ENCODE measurements at regions not wholly inside any gene's neighbourhood (a gene's known extent, or its start where the extent isn't known, plus 50 kb on each side); places are given as distances from the start of the nearest gene placed in this dataset.
"Not testable (repeated sequence)": the region's sequence is repeated elsewhere in the genome, so short reads cannot be mapped to it uniquely, and the experiment has no call there.

- DNase-seq (ENCODE audit: low read depth); H3K4me3 ChIP-seq (ENCODE audit: low read length): not testable (repeated sequence)
Observed at GRCh38 chr15:30688684-30689083, 62.8 kb downstream of the ARHGAP11B start.

DNA sequence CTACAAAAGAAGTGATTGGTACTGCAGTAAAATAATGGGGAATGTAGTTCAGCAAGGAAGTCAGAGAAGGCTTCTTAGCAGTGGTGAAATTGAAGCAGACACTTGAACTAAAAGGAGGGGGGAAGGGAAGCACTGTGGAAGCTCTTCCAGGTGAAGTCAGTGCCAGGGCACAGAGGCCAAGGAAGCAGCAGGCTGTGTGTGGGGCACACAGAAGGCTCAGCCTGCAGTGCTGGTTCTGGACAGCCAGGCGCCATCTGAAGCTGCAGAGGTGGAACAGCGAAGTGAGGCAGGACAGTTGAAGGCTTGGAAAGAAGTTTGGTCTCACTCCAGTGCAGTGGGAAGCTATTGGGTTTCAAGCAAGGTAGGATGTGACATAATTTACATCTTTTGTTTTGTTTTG, 64.2 kb downstream of the ARHGAP11B start:
- H3K4me3 ChIP-seq (ENCODE audit: low read length); DNase-seq (ENCODE audit: low read depth): not testable (repeated sequence)

GRCh38 chr15:30695811-30696210, 69.9 kb downstream of the ARHGAP11B start:
- not testable (repeated sequence) for DNase-seq (ENCODE audit: low read depth); H3K4me3 ChIP-seq (ENCODE audit: low read length)

- not testable (repeated sequence) for H3K4me3 ChIP-seq (ENCODE audit: low read length); DNase-seq (ENCODE audit: low read depth)
Observed at GRCh38 chr15:30696439-30697314, 70.7 kb downstream of the ARHGAP11B start.

GRCh38 chr15:30697315-30697685, 71.4 kb downstream of the ARHGAP11B start:
- H3K4me3 ChIP-seq (ENCODE audit: low read length); DNase-seq (ENCODE audit: low read depth): not testable (repeated sequence)

- not testable (repeated sequence) for DNase-seq (ENCODE audit: low read depth)
Observed at GRCh38 chr15:30700006-30700597, 74.2 kb downstream of the ARHGAP11B start.

DNA sequence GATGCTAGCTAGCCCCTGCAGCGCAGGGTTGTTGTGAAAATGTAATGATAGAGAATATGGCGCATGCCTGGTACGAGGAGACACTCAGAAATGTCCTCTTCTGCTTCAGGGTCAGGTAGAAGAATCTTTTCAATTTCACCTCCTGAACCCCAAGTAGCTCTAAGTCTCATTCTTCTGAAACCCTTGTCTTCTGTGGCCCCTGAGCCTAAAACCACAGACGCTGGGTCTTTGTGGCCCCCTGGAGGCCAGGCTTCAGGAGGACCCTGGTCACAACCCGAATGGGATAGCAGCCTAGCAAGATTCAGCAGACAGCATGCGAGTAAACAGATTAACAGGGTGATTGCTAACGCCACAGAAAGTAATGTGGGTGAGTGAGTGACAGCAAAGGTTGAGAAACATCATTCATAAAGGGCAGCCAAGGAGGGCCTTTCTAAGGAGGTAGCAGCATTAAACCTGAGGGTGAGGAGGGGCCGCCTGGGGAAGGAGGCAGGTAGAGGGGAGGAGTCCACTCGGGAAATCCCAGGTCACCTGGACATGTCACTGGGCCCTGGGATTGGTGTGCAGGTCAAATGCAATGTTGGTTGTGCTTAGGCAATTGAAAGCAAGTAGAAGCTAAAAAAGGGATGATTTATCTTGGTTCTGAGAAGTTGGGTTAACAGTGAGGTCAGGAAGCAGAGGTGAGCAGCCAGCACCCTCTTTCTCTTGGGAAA, 82.2 kb downstream of the ARHGAP11B start:
- not testable (repeated sequence) for H3K4me3 ChIP-seq (ENCODE audit: low read length); DNase-seq (ENCODE audit: low read depth)

More at GRCh38 chr15:30700006-30700597, 74.2 kb downstream of the ARHGAP11B start:
- not testable (repeated sequence) for H3K4me3 ChIP-seq (ENCODE audit: low read length)

GRCh38 chr15:30708809-30709208, 82.9 kb downstream of the ARHGAP11B start:
- H3K4me3 ChIP-seq (ENCODE audit: low read length); DNase-seq (ENCODE audit: low read depth): not testable (repeated sequence)

- not testable (repeated sequence) for H3K4me3 ChIP-seq (ENCODE audit: low read length); DNase-seq (ENCODE audit: low read depth)
Observed at GRCh38 chr15:30718038-30718643, 92.2 kb downstream of the ARHGAP11B start.

DNA sequence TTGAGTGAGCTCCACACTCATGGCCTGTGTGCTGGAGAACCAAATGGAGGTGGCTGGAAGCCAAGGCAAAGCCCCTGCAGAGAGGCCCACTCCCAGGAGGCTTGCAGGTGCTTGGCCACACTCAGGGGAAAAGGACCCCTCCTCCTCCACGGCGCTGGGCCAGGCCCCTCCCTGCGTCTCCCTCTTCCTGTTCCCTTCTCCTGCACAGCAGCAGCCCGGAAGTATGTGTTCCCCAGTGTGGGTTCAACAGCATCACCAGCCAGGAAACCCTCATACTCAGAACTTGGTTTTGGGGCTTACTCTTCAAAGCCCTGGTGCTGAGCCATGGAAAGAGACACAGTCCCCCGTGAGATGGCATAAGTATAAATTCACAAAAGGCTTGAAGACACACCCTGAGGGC, 93.4 kb downstream of the ARHGAP11B start:
- not testable (repeated sequence) for DNase-seq (ENCODE audit: low read depth)

DNA sequence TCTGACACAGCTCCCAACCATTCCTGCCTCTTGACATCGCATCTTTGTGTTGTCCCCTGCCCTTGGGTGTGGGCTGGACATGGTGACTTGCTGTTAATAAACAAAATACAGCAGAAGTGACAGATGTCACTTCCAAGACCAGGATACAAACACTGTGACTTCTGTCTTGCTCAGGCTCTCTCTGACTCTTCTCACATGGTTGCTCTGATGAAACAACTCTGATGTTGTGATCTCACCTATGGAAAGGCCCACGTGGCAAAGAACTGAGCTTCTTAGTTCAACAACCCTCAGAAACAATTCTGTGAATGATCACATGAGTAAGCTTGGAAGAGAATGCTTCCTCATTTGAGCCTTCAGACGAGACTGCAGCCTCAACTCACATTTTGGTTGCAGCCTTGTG, 94.9 kb downstream of the ARHGAP11B start:
- not testable (repeated sequence) for DNase-seq (ENCODE audit: low read depth); H3K4me3 ChIP-seq (ENCODE audit: low read length)

More for the DNA sequence above, 93.4 kb downstream of the ARHGAP11B start:
- not testable (repeated sequence) for H3K4me3 ChIP-seq (ENCODE audit: low read length)

DNA sequence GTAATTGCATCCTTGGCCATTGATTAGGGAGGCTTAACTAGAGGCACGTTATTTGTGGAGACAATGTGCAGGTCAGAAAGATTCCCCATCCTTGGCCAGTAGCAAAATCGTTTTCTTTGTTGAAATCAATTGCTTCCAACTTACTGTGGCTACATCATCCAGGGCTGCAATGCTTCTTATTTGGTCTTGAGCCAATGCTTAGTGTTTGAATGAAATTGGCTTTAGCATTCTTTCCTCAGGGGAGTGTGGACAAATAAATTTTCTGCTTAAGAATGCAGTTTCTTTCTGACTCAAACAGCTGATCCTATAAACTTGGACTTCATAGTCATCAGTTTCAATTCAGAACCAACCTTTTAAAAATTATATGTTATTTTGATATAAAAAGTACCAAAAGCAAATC, 95.6 kb downstream of the ARHGAP11B start:
- DNase-seq (ENCODE audit: low read depth) = peak; percentile 39

GRCh38 chr15:30723540-30724175, 97.7 kb downstream of the ARHGAP11B start:
- not testable (repeated sequence) for DNase-seq (ENCODE audit: low read depth)

More for the DNA sequence above, 95.6 kb downstream of the ARHGAP11B start:
- not testable (repeated sequence) for H3K4me3 ChIP-seq (ENCODE audit: low read length)

GRCh38 chr15:30729880-30730590, 104.1 kb downstream of the ARHGAP11B start:
- not testable (repeated sequence) for H3K4me3 ChIP-seq (ENCODE audit: low read length); DNase-seq (ENCODE audit: low read depth)

More at GRCh38 chr15:30723540-30724175, 97.7 kb downstream of the ARHGAP11B start:
- not testable (repeated sequence) for H3K4me3 ChIP-seq (ENCODE audit: low read length)

GRCh38 chr15:30730633-30731032, 104.7 kb downstream of the ARHGAP11B start:
- not testable (repeated sequence) for H3K4me3 ChIP-seq (ENCODE audit: low read length); DNase-seq (ENCODE audit: low read depth)

- not testable (repeated sequence) for H3K4me3 ChIP-seq (ENCODE audit: low read length); DNase-seq (ENCODE audit: low read depth)
Observed at GRCh38 chr15:30732100-30732499, 106.2 kb downstream of the ARHGAP11B start.

DNA sequence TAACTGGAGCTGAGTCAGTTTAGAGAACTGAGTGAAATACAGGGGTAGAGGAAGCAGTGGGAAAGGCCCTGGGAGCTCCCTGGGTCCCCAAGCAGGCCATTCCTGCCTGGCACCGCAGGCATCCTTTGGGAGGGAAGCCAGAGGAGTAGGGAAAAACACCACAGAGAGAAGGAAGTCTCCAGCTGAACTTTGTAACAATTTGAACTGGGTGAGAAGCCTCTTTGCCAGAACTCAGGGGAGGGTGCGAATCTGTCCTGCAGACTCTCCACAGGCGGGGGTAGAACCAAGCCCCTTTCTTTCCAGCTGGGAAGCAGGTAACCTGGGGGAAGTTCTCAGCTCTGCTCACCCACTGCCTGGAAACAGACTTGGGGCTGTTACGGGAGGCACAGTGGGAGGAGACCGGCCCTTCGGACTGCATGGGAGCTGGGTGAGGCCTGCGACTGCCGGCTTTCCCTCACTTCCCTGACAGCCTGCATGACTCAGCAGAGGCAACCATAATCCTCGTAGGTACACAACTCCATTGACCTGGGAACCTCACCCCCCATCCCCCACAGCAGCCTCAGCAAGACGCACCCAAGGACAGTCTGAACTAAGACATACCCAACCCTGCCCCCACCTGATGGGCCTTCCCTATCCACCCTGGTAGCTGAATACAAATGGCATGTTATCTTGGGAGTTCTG, 110.1 kb downstream of the ARHGAP11B start:
- DNase-seq (ENCODE audit: low read depth); H3K4me3 ChIP-seq (ENCODE audit: low read length): not testable (repeated sequence)

DNA sequence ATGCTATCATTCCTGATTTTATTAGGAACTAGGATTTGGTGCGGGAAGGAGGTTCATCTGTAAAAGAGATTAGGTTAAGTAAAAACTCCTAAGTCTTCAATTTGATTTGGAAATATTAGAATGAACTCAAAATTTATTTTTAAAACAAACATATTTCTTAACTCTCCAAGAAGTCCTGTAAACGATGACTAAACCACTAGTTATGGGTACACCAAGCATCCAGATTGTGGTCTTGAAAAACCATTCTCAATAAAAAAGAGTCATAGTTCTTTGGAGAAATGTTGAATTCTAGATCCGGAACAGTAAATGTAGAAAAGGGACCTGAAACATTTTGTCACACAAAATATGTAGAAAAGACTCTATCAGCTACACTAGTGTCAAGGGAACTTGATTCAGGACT, 116.9 kb downstream of the ARHGAP11B start:
- not testable (repeated sequence) for H3K4me3 ChIP-seq (ENCODE audit: low read length)
- DNase-seq (ENCODE audit: low read depth) = peak; percentile 21
